Brain microvascular endothelial cell (primary cell): ENCODE measurements at regions not wholly inside any gene's neighbourhood (a gene's known extent, or its start where the extent isn't known, plus 50 kb on each side); places are given as distances from the start of the nearest gene placed in this dataset.

ENCODE experiments used
- DNase-seq: peaks from one replicate; pipeline ENCODE4 v3.0.0-alpha.2; 2020
- H3K27ac ChIP-seq: fragments of 250-450 bp; sonication (Bioruptor Pico); 2 replicates; pipeline ENCODE4 v1.5.1; 2020; ENCODE audit warnings: mild to moderate bottlenecking, moderate library complexity
- H3K27me3 ChIP-seq: fragments of 250-450 bp; sonication (Bioruptor Pico); replicated peaks from 2 replicates; pipeline ENCODE4 v1.5.1; 2020; ENCODE audit warnings: mild to moderate bottlenecking
- H3K36me3 ChIP-seq: fragments of 250-450 bp; sonication (Bioruptor Pico); replicated peaks from 2 replicates; pipeline ENCODE4 v1.5.1; 2020; ENCODE audit warnings: mild to moderate bottlenecking
- H3K4me3 ChIP-seq: 2 replicates; pipeline ENCODE4 v1.5.1; 2011; ENCODE audit warnings: low read depth, mild to moderate bottlenecking, control low read depth, low read length, moderate library complexity
- in situ Hi-C: cut with HindIII; loops from 2 replicates; pipeline ENCODE4 v1.10.0; 2017; ENCODE audit warnings: low sequenced_read_pairs, low pct_ligation_motif_present
- TF ChIP-seq, protein P1 (sequence below): IDR thresholded peaks from 2 replicates; pipeline ENCODE4 v1.5.1; 2011; ENCODE audit warnings: low read depth, mild to moderate bottlenecking, moderate library complexity, low read length, control low read depth, inconsistent platforms; ENCODE audit errors: missing control alignments

DNA sequence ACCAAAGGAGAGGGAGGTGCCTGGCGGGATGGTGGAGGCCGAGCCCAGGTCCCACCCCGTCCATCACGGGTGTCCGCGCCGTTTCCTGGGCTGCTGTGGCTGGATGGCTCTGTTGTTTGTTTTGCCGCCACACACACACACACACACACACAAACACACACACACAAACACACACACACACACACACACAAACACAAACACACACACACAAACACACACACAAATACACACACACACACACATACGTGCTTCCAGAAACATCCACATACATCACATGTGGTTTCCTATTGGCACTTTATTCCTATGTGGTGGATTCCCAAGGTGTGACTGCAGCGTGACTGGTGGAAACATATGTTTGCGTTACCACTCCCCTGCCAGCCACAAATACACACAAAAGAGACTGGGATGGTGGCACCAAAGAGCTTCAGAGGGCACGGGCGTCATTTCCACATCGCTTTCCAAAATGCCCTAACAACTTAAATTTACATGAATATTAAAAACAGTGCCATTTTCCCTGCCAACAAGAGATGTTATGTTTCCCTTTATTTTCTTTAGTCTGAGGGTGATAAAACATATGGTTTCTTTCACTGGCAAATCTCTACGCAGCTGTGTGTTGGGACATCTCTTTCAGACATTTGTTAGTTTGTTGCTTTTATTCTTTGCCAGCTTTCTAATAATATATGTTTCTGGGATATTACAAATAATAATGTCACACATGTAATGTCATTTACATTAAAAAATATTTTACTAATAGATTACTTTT is 356.8 kb downstream of the BRD1 start:
- Histone ChIP-seq H3K27ac (no peak overlapping the region), H3K36me3 (no peaks in the 10 kb centered on the region), H3K4me3 (no peak overlapping the region), H3K27me3 (no peaks in the 10 kb centered on the region)
- TF ChIP-seq, protein P1, sequence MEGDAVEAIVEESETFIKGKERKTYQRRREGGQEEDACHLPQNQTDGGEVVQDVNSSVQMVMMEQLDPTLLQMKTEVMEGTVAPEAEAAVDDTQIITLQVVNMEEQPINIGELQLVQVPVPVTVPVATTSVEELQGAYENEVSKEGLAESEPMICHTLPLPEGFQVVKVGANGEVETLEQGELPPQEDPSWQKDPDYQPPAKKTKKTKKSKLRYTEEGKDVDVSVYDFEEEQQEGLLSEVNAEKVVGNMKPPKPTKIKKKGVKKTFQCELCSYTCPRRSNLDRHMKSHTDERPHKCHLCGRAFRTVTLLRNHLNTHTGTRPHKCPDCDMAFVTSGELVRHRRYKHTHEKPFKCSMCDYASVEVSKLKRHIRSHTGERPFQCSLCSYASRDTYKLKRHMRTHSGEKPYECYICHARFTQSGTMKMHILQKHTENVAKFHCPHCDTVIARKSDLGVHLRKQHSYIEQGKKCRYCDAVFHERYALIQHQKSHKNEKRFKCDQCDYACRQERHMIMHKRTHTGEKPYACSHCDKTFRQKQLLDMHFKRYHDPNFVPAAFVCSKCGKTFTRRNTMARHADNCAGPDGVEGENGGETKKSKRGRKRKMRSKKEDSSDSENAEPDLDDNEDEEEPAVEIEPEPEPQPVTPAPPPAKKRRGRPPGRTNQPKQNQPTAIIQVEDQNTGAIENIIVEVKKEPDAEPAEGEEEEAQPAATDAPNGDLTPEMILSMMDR, result no peak
- DNase-seq, result no peak
- in situ Hi-C loops, result no loop called here

DNA sequence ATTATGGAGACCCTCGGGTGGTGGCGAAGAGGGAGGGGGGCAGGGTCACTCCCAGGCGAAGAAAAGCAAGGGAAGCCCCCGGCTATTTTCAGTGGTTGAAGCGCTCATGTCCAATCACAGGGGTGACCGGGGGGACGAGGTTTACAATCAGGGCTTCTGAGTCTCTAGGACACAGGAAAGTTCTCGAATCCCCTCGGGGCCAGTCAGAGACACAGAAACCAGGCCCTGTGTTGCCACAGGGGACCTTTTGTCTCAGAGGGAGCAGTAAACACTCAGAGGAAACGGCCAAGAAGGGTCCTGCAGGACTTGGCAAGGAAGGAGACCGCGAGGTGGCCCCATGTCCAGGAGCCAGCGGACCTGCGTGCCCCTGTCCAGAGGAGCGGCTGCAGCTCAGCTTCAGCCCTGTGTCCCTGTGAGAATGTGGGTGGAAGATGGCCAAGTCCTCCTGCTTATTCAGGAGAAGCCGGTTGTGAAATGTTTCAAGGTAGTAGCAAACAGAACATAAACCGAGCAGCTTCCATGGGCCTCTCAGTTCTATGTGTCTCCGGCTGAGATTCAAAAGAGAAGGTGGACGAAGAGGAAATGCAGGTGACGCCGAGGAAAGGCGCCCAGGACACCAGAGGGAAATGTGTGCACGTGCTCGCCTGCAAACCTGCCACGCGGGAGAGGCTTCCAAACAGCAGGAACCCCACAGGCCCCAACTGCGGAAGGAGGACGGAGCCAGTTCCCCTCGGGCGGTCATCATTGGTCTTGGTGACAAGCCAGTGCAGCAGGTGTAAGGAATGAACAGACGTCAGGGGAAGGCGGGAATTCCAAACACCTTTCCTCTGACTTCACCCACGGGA is 357.6 kb downstream of the BRD1 start:
- H3K36me3 ChIP-seq, result no peaks in the 10 kb centered on the region
- no peak for DNase-seq
- in situ Hi-C loops, result no loop called here
- TF ChIP-seq, protein P1, result no peak
- H3K4me3 ChIP-seq, result no peak overlapping the region
- no peaks in the 10 kb centered on the region for H3K27me3 ChIP-seq
- H3K27ac ChIP-seq, result no peak overlapping the region

DNA sequence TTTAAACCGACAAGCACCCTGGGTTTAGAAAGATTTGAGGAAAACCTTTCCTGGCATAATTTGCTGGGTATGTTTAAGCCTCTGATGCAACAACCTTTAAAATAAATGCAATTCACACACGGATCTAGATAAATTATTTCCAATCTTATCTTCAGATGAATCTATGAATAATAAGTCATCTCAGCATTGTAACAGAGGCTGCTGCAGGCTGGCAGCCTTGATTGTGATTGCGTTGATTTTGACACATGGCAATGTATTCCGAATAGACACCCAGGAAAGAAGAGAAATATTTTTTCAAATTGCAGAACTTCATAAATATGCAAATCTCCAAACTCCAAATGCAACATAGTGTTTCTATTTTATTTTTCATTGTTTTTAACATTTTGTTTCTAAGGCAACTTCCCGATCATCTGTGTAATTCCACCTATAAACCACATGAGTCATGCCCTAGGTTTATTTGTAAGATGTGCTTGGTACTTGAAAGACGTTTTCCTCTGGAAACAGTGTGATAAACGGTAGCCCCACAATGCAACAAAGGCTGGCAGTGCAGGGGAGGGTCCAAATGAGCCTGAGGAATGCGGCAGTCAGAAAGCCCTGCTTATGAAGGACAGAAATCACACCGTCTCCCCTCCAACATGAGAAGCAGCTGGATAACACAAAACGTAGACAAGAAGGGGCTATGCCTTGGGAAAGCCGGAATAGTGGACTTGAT is 359.0 kb downstream of the BRD1 start:
- TF ChIP-seq, protein P1, result no peak
- in situ Hi-C loops, result no loop called here
- Histone ChIP-seq H3K27ac (no peak overlapping the region), H3K4me3 (no peak overlapping the region), H3K27me3 (no peaks in the 10 kb centered on the region), H3K36me3 (no peaks in the 10 kb centered on the region)
- no peak for DNase-seq

DNA sequence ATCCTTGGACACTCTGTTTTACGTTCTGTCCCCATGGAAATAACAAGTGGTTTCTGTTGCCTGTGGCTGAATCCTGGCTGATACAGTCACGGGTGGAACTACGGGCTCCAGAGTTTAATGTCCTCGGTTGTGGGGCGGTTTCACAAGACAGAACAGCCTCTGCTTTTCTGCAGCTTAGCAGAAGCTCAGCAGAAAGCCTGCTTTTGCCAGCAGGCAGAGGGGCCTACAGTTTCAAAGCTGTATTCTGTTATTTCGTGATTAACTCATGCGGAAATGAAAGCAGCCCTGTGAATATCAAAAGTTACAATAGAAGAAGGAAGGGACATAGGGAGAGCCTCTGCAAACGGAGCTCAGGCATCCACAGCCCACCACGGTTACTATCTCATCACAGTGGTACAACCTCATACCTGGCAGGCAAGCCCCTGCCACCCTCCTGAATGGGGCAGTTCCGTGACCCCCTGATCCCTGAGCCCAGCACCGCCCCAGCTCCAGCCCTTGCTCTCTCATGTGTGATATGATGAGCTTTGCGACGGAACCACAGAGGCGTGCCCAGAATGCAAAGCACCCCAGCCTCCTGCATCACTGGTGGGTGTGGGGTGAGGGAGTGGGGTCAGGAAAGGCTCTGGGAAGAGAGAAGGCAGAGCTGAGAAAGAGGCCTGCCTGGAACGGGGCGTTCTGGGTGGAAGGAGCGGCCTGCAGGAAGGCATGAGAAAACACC is 360.6 kb downstream of the BRD1 start:
- H3K27me3 ChIP-seq, result no peaks in the 10 kb centered on the region
- in situ Hi-C loops, result no loop called here
- TF ChIP-seq, protein P1, result no peak
- no peak for DNase-seq
- H3K36me3 ChIP-seq, result no peaks in the 10 kb centered on the region
- no peak overlapping the region for H3K4me3 ChIP-seq
- no peak overlapping the region for H3K27ac ChIP-seq

DNA sequence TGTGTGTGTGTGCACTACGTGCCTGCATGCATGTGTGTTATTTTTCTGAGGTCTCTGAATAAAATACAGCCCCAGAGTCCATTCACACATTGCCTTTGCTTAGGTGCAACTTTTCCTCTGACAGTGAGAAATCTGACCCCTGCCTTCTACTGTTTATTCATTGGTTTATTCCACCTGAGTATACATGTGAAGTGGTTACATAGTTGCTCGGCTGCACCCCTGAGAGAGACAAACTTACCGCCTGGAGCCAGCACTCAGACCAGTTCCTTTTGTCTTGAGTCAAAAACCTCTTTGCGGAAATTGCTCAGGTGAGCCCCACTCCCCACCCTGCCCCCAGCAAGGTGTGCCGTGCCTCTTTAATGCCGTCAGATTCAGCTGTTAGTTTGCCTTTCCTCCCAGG is 363.6 kb downstream of the BRD1 start:
- no peak overlapping the region for H3K27ac ChIP-seq
- DNase-seq, result no peak
- in situ Hi-C loops, result no loop called here
- TF ChIP-seq, protein P1, result no peak
- H3K36me3 ChIP-seq, result no peaks in the 10 kb centered on the region
- H3K27me3 ChIP-seq, result no peaks in the 10 kb centered on the region
- H3K4me3 ChIP-seq, result no peak overlapping the region
